GM08714 (cell line): ENCODE measurements at regions not wholly inside any gene's neighbourhood (a gene's known extent, or its start where the extent isn't known, plus 50 kb on each side); places are given as distances from the start of the nearest gene placed in this dataset.
"Not testable (repeated sequence)": the region's sequence is repeated elsewhere in the genome, so short reads cannot be mapped to it uniquely, and the experiment has no call there.

ENCODE experiments used
- H3K4me3 ChIP-seq: fragments of 200-500 bp; sonication (Bioruptor generic); 2 replicates; pipeline ENCODE4 v1.5.1; 2014; ENCODE audit warnings: mild to moderate bottlenecking, low read length, inconsistent platforms
- ZNF274 ChIP-seq: IDR thresholded peaks from 2 replicates; pipeline ENCODE4 v1.6.1; 2012; ENCODE audit warnings: mild to moderate bottlenecking, low read depth, low read length

DNA sequence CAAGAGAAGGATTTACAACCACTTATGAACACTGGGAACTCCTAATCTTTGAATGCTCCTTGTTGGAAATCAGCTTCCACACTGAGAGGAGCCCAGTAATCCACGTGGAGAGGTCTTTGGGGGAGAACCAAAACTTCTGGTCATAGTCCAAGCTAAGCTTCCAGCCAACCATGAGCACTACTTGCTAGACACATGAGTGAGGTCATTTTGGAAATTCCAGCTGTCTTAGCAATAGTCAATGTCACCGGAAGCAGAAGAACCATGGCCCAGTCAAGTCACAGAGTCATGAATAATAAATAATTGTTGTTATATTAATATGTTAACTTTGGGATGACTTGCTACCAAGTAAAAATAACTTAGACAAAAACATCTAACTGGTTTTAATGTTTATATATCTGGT, 324.9 kb upstream of the SGCG start:
- TF ChIP-seq ZNF274, result no peak
- no peak overlapping the region for H3K4me3 ChIP-seq

DNA sequence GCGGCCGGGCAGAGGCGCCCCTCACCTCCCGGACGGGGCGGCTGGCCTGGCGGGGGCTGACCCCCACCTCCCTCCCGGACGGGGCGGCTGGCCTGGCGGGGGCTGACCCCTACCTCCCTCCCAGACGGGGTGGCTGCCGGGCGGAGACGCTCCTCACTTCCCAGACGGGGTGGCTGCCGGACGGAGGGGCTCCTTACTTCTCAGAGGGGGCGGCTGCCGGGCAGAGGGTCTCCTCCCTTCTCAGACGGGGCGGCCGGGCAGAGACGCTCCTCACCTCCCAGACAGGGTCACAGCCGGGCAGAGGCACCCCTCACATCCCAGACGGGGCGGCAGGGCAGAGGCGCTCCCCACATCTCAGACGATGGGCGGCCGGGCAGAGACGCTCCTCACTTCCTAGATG, 321.8 kb upstream of the SGCG start:
- H3K4me3 ChIP-seq, result not testable (repeated sequence)

DNA sequence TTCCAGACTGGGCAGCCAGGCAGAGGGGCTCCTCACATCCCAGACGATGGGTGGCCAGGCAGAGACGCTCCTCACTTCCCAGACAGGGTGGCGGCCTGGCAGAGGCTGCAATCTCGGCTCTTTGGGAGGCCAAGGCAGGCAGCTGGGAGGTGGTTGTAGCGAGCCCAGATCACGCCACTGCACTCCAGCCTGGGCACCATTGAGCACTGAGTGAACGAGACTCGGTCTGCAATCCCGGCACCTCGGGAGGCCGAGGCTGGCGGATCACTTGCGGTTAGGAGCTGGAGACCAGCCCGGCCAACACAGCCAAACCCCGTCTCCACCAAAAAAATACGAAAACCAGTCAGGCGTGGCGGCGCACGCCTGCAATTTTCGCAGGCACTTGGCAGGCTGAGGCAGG, 321.4 kb upstream of the SGCG start:
- not testable (repeated sequence) for H3K4me3 ChIP-seq

DNA sequence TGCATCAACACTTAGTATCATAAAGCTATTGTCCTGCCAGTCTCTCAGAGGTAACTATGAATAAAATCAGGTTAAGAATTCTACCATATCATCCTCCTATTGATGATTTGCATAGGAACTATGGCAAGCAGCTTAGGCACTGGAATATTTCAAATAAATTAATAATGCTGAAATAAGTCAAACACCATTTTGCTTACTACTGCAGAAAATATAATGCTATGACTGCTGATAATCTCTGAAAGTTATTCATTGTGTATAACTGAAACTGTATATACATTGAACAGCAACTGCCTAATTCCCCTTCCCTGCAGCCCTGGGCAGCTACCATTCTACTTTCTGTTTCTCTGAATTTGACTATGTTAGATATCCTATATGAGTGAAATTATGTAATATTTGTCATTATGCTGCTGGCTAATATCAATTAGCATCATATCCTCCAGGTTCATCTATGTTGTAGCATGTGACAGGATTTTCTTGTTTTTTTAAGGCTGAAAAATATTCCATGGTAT, 318.8 kb upstream of the SGCG start:
- TF ChIP-seq ZNF274, result no peak
- no peak overlapping the region for H3K4me3 ChIP-seq

DNA sequence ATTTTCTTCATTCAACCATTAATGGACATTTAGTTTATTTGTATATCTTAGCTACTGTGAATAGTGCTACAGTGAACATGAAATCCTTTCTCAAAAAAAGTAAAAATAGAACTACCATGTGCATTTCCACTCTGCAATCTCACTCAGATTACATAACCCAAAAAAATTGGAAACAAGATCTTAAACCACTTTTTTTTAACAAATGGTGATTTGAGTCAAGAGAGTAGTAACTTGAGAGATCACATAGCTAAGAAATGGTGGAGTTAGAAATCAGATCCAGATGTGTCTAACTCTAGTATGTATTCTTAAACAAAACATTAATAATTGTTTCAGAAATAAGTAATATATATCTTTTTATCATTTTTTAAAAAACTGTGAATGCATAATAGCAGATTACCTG, 318.3 kb upstream of the SGCG start:
- no peak for TF ChIP-seq ZNF274
- no peak overlapping the region for H3K4me3 ChIP-seq

DNA sequence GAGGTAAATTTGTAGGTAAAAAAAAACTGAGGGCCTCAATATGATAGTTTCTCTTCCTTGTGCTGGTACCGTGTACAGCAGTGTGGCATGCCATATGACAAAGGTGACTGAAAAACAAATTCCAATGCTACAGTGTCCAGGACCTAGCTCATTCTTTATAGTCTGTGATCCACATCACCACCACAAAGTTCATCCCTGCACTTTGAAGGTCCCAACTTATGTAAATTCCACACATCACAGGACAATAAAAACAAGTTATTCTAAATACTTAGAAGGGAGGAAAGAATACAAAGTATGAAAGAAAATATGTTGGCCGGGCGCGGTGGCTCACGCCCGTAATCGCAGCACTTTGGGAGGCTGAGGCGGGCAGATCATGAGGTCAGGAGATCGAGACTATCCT, 314.6 kb upstream of the SGCG start:
- TF ChIP-seq ZNF274, result no peak

DNA sequence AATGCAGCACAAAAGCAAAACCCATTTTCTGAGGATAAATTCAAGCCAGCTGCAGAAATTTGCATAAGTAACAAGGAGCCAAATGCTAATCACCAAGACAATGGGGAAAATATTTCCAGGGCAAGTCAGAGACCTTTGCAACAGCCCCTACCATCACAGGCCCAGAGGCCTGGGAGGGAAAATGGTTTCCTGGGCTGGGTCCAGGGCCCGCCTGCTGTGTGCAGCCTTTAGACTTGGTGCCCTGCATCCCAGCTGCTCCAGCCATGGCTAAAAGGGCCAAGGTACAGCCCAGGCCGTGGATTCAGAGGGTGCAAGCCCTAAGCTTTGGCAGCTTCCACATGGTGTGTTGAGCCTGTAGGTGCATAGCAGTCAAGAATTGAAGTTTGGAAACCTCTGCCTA, 309.5 kb upstream of the SGCG start:
- no peak for TF ChIP-seq ZNF274

More for the DNA sequence above, 314.6 kb upstream of the SGCG start:
- H3K4me3 ChIP-seq, result no peak overlapping the region

DNA sequence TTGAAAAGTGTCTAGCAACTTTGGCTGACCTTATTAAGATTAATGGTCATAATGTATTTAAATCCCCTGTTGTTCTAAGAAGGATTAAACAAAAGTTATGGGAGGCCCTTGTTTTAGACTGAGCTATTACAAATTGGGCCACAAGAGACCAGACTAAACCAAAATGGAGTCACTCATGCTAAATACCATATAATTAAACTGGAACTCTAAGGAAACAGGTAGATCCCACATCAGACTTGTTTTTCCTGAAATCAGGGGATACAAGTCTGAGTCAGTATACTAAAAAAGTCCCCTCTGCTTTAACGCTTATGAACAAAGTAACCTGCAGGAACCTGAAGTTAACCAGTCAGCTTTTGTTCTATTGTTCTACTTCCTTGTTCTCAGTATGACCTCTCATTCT, 305.9 kb upstream of the SGCG start:
- TF ChIP-seq ZNF274, result no peak
- no peak overlapping the region for H3K4me3 ChIP-seq

More for the DNA sequence above, 309.5 kb upstream of the SGCG start:
- no peak overlapping the region for H3K4me3 ChIP-seq

DNA sequence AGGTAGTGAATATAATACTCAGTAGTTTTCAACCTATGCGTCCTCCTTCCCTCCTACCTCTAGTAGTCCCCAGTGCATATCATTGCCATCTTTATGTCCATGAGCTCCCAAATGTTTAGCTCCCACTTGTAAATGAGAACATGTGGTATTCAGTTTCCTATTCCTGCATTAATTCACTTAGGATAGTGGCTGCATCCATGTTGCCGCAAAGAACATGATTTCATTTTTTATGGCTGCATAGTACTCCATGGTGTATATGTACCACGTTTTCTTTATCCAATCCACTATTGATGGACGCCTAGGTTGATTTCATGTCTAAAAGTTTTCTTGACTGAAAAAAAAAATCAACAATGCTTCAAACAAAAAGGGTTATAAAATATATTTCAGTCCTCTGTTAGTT, 303.4 kb upstream of the SGCG start:
- TF ChIP-seq ZNF274, result no peak

DNA sequence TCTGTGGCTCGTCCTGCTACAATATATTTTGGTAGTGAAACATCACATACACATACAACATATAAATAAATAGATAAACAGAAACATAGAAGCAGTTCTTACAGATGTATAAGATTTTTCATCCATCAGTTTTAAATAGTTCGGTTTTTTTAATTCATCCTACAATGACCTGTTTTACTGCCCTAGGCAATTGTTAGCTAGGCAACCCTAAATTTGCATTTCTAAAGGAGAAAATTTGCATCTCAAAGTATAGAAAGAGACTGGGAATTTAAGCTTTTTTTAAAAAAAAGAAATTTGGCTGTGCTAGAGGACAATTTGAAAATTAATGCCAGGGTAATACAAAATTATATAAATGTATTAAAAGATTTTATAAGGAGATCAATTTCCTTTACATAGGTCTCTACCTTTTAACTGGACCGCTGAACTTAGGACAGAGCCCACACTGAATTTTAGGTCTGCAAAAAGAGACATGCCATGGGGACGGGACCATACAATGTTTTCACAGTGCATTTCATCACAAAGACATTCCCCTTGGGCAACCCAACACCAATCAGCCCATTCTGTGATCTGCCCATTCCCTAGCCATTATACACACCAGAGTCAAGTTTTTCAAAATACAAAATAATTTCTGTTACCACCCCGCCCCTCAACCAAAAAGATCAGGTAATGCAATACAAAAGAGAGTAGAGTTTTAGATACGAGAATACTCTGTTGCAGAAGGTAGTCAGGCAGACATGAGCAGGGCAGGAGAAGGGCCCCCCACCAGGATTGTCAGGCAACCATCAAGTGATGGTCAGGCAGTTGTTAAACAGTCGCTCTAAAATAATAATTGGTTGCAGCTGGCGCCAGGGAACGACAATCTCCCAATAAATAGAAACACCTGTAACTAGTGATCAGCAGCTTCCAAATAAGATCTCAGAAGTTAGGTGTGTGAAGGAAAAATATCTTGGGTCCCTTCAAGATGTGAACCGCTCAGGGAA, 299.7 kb upstream of the SGCG start:
- no peak for TF ChIP-seq ZNF274
- no peak overlapping the region for H3K4me3 ChIP-seq

More for the DNA sequence above, 303.4 kb upstream of the SGCG start:
- no peak overlapping the region for H3K4me3 ChIP-seq

DNA sequence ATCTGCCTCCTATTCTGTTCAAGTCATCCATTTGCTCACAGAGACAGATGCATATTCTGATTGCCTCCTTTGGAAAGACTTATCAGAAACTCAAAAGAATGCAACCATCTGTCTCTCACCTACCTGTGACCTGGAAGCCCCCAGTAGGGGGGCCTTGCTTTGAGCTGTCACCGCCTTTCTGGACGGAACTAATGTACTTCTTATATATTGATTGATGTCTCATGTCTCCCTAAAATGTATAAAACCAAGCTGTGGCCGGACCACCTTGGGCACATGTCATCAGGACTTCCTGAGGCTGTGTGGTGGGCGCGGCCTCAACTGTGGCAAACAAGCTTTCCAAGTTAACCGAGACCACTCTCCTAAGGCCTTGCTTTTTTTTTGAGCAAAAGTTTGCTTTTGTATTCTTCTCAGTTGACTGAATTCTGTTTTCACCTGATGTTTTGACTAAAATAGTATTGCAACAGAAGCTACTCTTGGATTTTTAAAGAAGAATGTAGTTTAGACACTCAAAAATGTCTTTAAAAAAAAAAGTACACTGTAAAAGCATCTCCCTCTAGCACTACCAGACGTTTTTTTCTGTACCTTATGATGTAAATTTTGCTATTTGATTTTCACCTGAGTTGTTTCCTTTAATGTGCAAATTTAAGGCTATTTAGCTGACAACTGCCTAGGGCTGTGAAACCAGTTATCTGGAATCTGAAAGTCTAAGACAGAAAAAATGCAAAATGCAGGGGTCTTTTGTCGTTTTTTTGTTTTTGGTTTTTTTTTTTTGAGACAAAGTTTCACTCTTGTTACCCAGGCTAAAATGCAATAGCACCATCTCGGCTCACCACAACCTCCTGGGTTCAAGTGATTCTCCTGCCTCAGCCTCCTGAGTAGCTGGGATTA, 298.8 kb upstream of the SGCG start:
- not testable (repeated sequence) for H3K4me3 ChIP-seq

DNA sequence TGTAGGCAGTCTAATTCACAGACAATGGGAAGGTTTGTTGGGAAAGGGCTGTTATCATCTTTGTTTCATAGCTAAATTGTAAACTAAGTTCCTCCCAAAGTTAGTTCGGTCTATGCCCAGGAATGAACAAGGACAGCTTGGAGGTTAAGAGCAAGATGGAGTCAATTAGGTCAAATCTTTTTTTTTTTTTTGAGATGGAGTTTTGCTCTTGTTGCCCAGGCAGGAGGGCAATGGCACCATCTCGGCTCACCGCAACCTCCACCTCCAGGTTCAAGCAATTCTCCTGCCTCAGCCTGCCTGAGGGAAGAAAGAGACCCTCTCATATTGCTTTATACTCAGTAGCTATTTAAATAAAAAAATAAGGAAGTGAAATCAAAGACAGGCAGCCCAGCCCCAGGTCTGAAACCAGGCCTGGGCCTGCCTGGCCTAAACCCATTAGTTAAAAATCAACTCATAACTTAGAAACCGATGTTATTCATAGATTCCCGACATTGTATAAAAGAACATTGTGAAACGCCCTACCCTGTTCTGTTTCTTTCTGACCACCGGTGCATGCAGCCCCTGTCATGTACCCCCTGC, 297.4 kb upstream of the SGCG start:
- peak overlapping the region; percentile 67; the same call in 1 of the 2 replicates for H3K4me3 ChIP-seq
- TF ChIP-seq ZNF274, result no peak

DNA sequence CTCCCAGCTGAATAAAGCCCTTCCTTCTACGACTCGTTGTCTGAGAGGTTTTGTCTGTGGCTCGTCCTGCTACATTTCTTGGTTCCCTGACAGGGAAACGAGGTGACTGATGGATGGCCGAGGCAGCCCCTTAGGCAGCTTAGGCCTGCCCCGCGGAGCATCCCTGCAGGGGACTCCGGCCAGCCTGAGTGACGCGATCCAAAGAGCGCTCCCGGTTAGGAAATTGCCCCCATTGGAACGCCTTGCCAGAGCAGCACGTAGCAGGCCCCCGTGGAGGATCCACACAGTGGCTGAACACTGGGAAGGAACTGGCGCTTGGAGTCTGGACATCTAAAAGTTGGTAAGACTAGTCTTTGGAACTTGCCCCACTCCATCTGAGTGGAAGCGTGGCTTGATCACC, 296.8 kb upstream of the SGCG start:
- no peak for TF ChIP-seq ZNF274
- peak overlapping the region; percentile 67; the same call in 1 of the 2 replicates for H3K4me3 ChIP-seq

DNA sequence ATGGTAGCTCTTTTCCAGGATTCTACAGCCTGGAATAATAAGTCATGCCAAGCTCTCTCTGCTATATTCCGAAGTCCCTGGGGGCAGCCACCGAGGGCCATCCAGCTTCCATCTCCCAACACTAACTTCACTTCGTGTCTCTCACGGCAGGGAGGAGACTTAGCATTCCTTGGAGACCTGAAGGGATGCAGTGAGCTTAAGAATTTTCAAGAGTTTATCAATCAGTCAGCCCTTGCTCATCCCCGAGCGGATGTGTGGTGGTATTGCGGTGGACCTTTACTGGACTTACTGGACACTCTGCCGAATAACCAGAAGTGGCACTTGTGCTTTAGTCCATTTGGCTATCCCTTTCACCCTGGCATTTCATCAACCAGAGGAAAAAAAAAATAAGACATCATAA, 294.7 kb upstream of the SGCG start:
- H3K4me3 ChIP-seq, result not testable (repeated sequence)

DNA sequence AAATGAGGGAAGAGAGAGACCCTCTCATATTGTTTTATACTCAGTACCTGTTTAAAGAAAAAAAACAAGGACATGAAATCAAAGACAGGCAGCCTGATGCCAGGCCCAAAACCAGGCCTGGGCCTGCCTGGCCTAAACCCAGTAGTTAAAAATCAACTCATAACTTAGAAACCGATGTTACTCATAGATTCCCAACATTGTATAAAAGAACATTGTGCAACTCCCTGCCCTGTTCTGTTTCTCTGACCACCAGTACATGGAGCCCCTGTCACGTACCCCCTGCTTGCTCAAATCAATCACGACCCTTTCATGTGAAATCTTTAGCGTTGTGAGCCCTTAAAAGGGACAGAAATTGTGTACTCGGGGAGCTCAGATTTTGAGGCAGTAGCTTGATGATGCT, 291.4 kb upstream of the SGCG start:
- H3K4me3 ChIP-seq, result not testable (repeated sequence)
